HG02571 (cell line): ENCODE measurements at regions not wholly inside any gene's neighbourhood (a gene's known extent, or its start where the extent isn't known, plus 50 kb on each side); places are given as distances from the start of the nearest gene placed in this dataset.

Source experiments
- ATAC-seq: cut with Tn5 transposase; IDR thresholded peaks from one replicate; pipeline ENCODE4 v1.9.1; 2021; ENCODE audit warnings: mild to moderate bottlenecking, moderate library complexity; ENCODE audit not compliant: unreplicated experiment

GRCh38 chr9:107542411-107543157, 53.0 kb upstream of the KLF4 start:
- no peak for ATAC-seq

DNA sequence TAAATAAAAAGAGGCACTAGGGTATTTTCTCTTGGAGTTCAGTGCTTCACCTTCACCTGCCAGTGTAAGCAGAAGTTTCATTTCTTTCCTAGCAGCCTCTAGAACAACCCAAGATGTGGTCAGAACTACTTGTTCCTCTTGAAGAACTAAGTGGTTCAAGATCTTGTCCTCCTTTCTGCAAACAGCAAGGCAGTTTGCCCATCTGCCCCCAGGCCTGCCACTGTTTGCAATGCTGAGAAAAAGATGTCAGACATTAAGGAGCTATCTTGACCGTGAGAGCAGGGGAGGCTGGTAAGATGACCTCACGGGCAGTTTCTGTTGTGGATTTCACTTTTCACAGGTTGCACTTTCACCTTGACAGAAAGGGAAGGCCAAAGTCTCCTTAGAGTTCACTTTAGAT, 52.0 kb upstream of the KLF4 start:
- no peak for ATAC-seq

- ATAC-seq: no peak
Measured at GRCh38 chr9:107540164-107540561, 50.6 kb upstream of the KLF4 start.

DNA sequence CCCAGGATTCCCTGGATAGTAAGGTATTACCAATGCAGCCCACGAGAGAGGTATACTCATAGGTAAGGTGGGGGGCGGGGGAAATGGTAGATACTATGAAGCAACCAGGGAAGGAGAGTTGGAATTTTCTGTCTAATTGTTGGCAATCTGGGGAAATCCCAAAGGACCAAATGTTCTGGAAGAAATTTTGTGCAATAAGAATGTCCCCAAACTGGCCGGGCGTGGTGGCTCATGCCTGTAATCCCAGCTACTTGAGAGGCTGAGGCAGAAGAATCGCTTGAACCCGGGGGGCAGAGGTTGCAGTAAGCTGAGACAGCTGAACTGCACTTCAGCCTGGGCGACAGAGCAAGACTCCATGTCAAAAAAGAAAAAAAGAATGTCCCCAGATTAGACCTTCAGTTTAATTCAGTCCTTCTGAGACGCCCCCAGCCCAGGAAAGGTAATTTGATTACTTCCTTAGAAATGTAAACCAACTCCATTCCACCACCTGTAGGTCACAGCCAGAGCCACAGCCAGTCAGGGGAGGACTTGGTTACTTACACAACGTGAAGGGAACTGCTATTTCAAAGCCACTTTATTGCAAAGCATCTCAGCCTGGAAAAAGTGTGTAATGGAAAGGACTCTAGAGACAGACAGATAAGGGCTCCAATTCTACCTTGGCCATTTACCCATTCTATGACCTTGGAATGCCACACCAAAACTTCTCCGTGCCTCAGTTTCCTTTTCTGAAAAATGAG, 50.0 kb upstream of the KLF4 start:
- no peak for ATAC-seq
